ENCODE measurements at regions not wholly inside any gene's neighbourhood (a gene's known extent, or its start where the extent isn't known, plus 50 kb on each side); places are given as distances from the start of the nearest gene placed in this dataset.

- TF ChIP-seq, protein P1, sequence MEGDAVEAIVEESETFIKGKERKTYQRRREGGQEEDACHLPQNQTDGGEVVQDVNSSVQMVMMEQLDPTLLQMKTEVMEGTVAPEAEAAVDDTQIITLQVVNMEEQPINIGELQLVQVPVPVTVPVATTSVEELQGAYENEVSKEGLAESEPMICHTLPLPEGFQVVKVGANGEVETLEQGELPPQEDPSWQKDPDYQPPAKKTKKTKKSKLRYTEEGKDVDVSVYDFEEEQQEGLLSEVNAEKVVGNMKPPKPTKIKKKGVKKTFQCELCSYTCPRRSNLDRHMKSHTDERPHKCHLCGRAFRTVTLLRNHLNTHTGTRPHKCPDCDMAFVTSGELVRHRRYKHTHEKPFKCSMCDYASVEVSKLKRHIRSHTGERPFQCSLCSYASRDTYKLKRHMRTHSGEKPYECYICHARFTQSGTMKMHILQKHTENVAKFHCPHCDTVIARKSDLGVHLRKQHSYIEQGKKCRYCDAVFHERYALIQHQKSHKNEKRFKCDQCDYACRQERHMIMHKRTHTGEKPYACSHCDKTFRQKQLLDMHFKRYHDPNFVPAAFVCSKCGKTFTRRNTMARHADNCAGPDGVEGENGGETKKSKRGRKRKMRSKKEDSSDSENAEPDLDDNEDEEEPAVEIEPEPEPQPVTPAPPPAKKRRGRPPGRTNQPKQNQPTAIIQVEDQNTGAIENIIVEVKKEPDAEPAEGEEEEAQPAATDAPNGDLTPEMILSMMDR (IDR thresholded peaks at IDR 0.05), result no peak
- TF ChIP-seq POLR2A (IDR thresholded peaks at IDR 0.05), result no peak
Observed at GRCh38 chr3:146818866-146819265, 213.7 kb upstream of the PLSCR5 start.

All from gastroesophageal sphincter (tissue), 3 donors.